ENCODE measurements at regions not wholly inside any gene's neighbourhood (a gene's known extent, or its start where the extent isn't known, plus 50 kb on each side); places are given as distances from the start of the nearest gene placed in this dataset.
"Not testable (repeated sequence)": the region's sequence is repeated elsewhere in the genome, so short reads cannot be mapped to it uniquely, and the experiment has no call there.

- H3K4me2 ChIP-seq (ENCODE audit: low read length); H3K79me2 ChIP-seq (ENCODE audit: low read length); H2AFZ ChIP-seq (ENCODE audit: low read length); POLR2A ChIA-PET (ENCODE audit: unreplicated experiment); H4K20me1 ChIP-seq (ENCODE audit: low read length); H3K9ac ChIP-seq (ENCODE audit: low read length); intact Hi-C loops (cut with micrococcal nuclease); H3K4me1 ChIP-seq (ENCODE audit: insufficient read depth, low read length); H3K27me3 ChIP-seq (ENCODE audit: low read length); DNase-seq; H3K36me3 ChIP-seq (ENCODE audit: low read depth, low read length); ATAC-seq; H3K9me2 ChIP-seq (replicated peaks; ENCODE audit: low read length); BruUV-seq (replicated peaks); H3K9me3 ChIP-seq (ENCODE audit: low read length); H3K4me3 ChIP-seq (ENCODE audit: low read length); H3K27ac ChIP-seq (ENCODE audit: low read length); CTCF ChIA-PET; H3F3A ChIP-seq (ENCODE audit: low read length, unreplicated experiment): not testable (repeated sequence)
These were observed 168.0 kb upstream of the NOTCH2NLA start for GRCh38 chr1:146396801-146397200.

- intact Hi-C loops (cut with micrococcal nuclease); H3K4me2 ChIP-seq (ENCODE audit: low read length); H4K20me1 ChIP-seq (ENCODE audit: low read length); H3K27ac ChIP-seq (ENCODE audit: low read length); H3K79me2 ChIP-seq (ENCODE audit: low read length); ATAC-seq; H3K4me1 ChIP-seq (ENCODE audit: insufficient read depth, low read length); H3K9ac ChIP-seq (ENCODE audit: low read length); H3K9me2 ChIP-seq (replicated peaks; ENCODE audit: low read length); DNase-seq; H3K36me3 ChIP-seq (ENCODE audit: low read depth, low read length); H2AFZ ChIP-seq (ENCODE audit: low read length); CTCF ChIA-PET; H3F3A ChIP-seq (ENCODE audit: low read length, unreplicated experiment); H3K27me3 ChIP-seq (ENCODE audit: low read length); BruUV-seq (replicated peaks); H3K9me3 ChIP-seq (ENCODE audit: low read length); POLR2A ChIA-PET (ENCODE audit: unreplicated experiment); H3K4me3 ChIP-seq (ENCODE audit: low read length): not testable (repeated sequence)
These were observed 167.4 kb upstream of the NOTCH2NLA start for GRCh38 chr1:146396242-146396641.

GRCh38 chr1:146393796-146394195 lies 165.0 kb upstream of the NOTCH2NLA start:
- ATAC-seq; H3K9me3 ChIP-seq (ENCODE audit: low read length); intact Hi-C loops (cut with micrococcal nuclease); POLR2A ChIA-PET (ENCODE audit: unreplicated experiment); CTCF ChIA-PET; H3K79me2 ChIP-seq (ENCODE audit: low read length); H3K9ac ChIP-seq (ENCODE audit: low read length); H2AFZ ChIP-seq (ENCODE audit: low read length); H3K9me2 ChIP-seq (replicated peaks; ENCODE audit: low read length); DNase-seq; H3K36me3 ChIP-seq (ENCODE audit: low read depth, low read length); H3K4me3 ChIP-seq (ENCODE audit: low read length); BruUV-seq (replicated peaks); H3K27ac ChIP-seq (ENCODE audit: low read length); H4K20me1 ChIP-seq (ENCODE audit: low read length); H3F3A ChIP-seq (ENCODE audit: low read length, unreplicated experiment); H3K4me2 ChIP-seq (ENCODE audit: low read length); H3K27me3 ChIP-seq (ENCODE audit: low read length); H3K4me1 ChIP-seq (ENCODE audit: insufficient read depth, low read length): not testable (repeated sequence)

- H3K9me2 ChIP-seq (replicated peaks; ENCODE audit: low read length); H3K9ac ChIP-seq (ENCODE audit: low read length); H3K4me1 ChIP-seq (ENCODE audit: insufficient read depth, low read length); CTCF ChIA-PET; intact Hi-C loops (cut with micrococcal nuclease); H3K9me3 ChIP-seq (ENCODE audit: low read length); H3K27me3 ChIP-seq (ENCODE audit: low read length); H2AFZ ChIP-seq (ENCODE audit: low read length); H3K36me3 ChIP-seq (ENCODE audit: low read depth, low read length); H4K20me1 ChIP-seq (ENCODE audit: low read length); H3K27ac ChIP-seq (ENCODE audit: low read length); H3F3A ChIP-seq (ENCODE audit: low read length, unreplicated experiment); ATAC-seq; H3K79me2 ChIP-seq (ENCODE audit: low read length); H3K4me3 ChIP-seq (ENCODE audit: low read length); H3K4me2 ChIP-seq (ENCODE audit: low read length); DNase-seq; BruUV-seq (replicated peaks): not testable (repeated sequence)
- POLR2A ChIA-PET (ENCODE audit: unreplicated experiment): interaction anchor here (0.5 kb wide), 1 partner anchor 16 kb away, joined by 3 read pairs; no protein-coding TSS in a partner anchor
These were observed 164.3 kb upstream of the NOTCH2NLA start for GRCh38 chr1:146393154-146393553.

GRCh38 chr1:146389178-146389577 lies 160.4 kb upstream of the NOTCH2NLA start:
- H3K79me2 ChIP-seq (ENCODE audit: low read length); H3K4me2 ChIP-seq (ENCODE audit: low read length); POLR2A ChIA-PET (ENCODE audit: unreplicated experiment); H4K20me1 ChIP-seq (ENCODE audit: low read length); CTCF ChIA-PET; H3K27me3 ChIP-seq (ENCODE audit: low read length); H3K9me3 ChIP-seq (ENCODE audit: low read length); ATAC-seq; H3K9me2 ChIP-seq (replicated peaks; ENCODE audit: low read length); BruUV-seq (replicated peaks); H3K9ac ChIP-seq (ENCODE audit: low read length); H3F3A ChIP-seq (ENCODE audit: low read length, unreplicated experiment); H3K36me3 ChIP-seq (ENCODE audit: low read depth, low read length); H3K4me1 ChIP-seq (ENCODE audit: insufficient read depth, low read length); H3K4me3 ChIP-seq (ENCODE audit: low read length); intact Hi-C loops (cut with micrococcal nuclease); H3K27ac ChIP-seq (ENCODE audit: low read length); DNase-seq; H2AFZ ChIP-seq (ENCODE audit: low read length): not testable (repeated sequence)

- peak; percentile 49 for DNase-seq
- ATAC-seq; BruUV-seq (replicated peaks); H3K9me2 ChIP-seq (replicated peaks; ENCODE audit: low read length); H2AFZ ChIP-seq (ENCODE audit: low read length); H3K79me2 ChIP-seq (ENCODE audit: low read length); H3K4me1 ChIP-seq (ENCODE audit: insufficient read depth, low read length); H3K9ac ChIP-seq (ENCODE audit: low read length); H3K27me3 ChIP-seq (ENCODE audit: low read length); intact Hi-C loops (cut with micrococcal nuclease); H3F3A ChIP-seq (ENCODE audit: low read length, unreplicated experiment); H4K20me1 ChIP-seq (ENCODE audit: low read length); H3K9me3 ChIP-seq (ENCODE audit: low read length); H3K36me3 ChIP-seq (ENCODE audit: low read depth, low read length); H3K4me3 ChIP-seq (ENCODE audit: low read length); CTCF ChIA-PET: not testable (repeated sequence)
- peak overlapping the region; percentile 26; the same call in 1 of the 2 replicates for H3K27ac ChIP-seq (ENCODE audit: low read length)
- POLR2A ChIA-PET (ENCODE audit: unreplicated experiment): interaction anchor here (0.7 to 1.0 kb wide), 3 partner anchors 11 to 976 kb away, joined by 7 to 17 read pairs (median 9); no protein-coding TSS in a partner anchor
- peak overlapping the region; percentile 66 for H3K4me2 ChIP-seq (ENCODE audit: low read length)
These were observed 159.1 kb upstream of the NOTCH2NLA start for GRCh38 chr1:146387750-146388469.

Measured in PC-3 (cell line).